HCT116 (cell line): ENCODE measurements at regions not wholly inside any gene's neighbourhood (a gene's known extent, or its start where the extent isn't known, plus 50 kb on each side); places are given as distances from the start of the nearest gene placed in this dataset.

Experiments used
- CBX3 ChIP-seq: IDR thresholded peaks from 2 replicates; pipeline ENCODE4 v1.6.1; 2012; ENCODE audit warnings: low read depth
- ELF1 ChIP-seq: IDR thresholded peaks from 2 replicates; pipeline ENCODE4 v1.6.1; 2012; ENCODE audit warnings: low read depth, borderline replicate concordance
- EZH2 ChIP-seq: fragments of 200-600 bp; sonication (generic); IDR thresholded peaks from 2 replicates; pipeline ENCODE4 v1.6.1; 2017; ENCODE audit warnings: antibody characterized with exemption, mixed run types
- EZH2phosphoT487 ChIP-seq: fragments of 200-600 bp; IDR thresholded peaks from 2 replicates; pipeline ENCODE4 v1.6.1; 2018; ENCODE audit warnings: antibody characterized with exemption, borderline replicate concordance
- JUND ChIP-seq: IDR thresholded peaks from 2 replicates; pipeline ENCODE4 v1.6.1; 2012
- POLR2A ChIP-seq: IDR thresholded peaks from 2 replicates; pipeline ENCODE4 v1.7.0; 2011; ENCODE audit warnings: borderline replicate concordance; ENCODE audit not compliant: insufficient read depth, insufficient read length; ENCODE audit errors: extremely low read depth
- POLR2AphosphoS5 ChIP-seq: IDR thresholded peaks from 2 replicates; pipeline ENCODE4 v1.6.1; 2011; ENCODE audit warnings: mild to moderate bottlenecking, low read depth, low read length, moderate library complexity
- RAD21 ChIP-seq: IDR thresholded peaks from 2 replicates; pipeline ENCODE4 v1.6.1; 2012; ENCODE audit warnings: low read depth, mild to moderate bottlenecking
- ZNF274 ChIP-seq: fragments of 200-500 bp; sonication (Bioruptor generic); IDR thresholded peaks from 2 replicates; pipeline ENCODE4 v1.6.1; 2014; ENCODE audit warnings: mild to moderate bottlenecking, low read depth, low read length, inconsistent platforms
- TF ChIP-seq, protein P1 (sequence below), 3 experiments: fragments of 200-600 bp in 1 of 3; sonication (generic) in 1 of 3; IDR thresholded peaks in 2 of 3; conservative IDR thresholded peaks in 1 of 3; 2 replicates each; pipeline ENCODE4 v1.5.1; 2012 to 2017; ENCODE audit warnings: low read depth in 2 of 3, low read length in 2 of 3, antibody characterized with exemption in 1 of 3, borderline replicate concordance in 1 of 3, control low read depth in 1 of 3, mild to moderate bottlenecking in 1 of 3, mixed read lengths in 1 of 3, mixed run types in 1 of 3, moderate library complexity in 1 of 3; ENCODE audit not compliant: insufficient read depth in 1 of 3
- TF ChIP-seq, protein P2 (sequence below): IDR thresholded peaks from 2 replicates; pipeline ENCODE4 v1.6.1; 2012; ENCODE audit warnings: low read depth
- TF ChIP-seq, protein P3 (sequence below): IDR thresholded peaks from 2 replicates; pipeline ENCODE4 v1.6.1; 2011; ENCODE audit warnings: mild to moderate bottlenecking, low read length, moderate library complexity; ENCODE audit not compliant: insufficient replicate concordance; ENCODE audit errors: extremely low read depth

DNA sequence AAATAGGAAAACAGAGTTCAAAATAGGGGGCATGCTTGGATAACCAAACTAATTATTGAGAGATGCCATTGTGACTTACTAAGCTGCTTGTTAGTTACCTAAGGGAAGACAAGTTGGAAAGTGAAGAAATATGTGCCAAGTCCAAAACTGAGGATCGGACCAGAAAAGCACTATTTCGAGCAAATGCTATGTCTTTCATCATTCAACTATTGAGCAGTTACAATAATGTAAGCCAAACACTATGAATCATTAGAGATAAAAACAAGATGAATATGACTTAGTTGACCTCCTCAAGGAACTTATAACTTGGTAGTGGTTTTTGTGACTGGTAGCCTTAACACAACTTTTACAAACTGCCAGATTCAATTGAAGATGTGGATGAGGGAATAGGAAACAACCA is 240.6 kb upstream of the MPDZ start:
- TF ChIP-seq RAD21 (no peak), POLR2AphosphoS5 (no peak), ELF1 (no peak), ZNF274 (no peak), EZH2phosphoT487 (no peak), CBX3 (no peak), POLR2A (no peak), EZH2 (no peak), JUND (no peak)
- TF ChIP-seq, protein P1, sequence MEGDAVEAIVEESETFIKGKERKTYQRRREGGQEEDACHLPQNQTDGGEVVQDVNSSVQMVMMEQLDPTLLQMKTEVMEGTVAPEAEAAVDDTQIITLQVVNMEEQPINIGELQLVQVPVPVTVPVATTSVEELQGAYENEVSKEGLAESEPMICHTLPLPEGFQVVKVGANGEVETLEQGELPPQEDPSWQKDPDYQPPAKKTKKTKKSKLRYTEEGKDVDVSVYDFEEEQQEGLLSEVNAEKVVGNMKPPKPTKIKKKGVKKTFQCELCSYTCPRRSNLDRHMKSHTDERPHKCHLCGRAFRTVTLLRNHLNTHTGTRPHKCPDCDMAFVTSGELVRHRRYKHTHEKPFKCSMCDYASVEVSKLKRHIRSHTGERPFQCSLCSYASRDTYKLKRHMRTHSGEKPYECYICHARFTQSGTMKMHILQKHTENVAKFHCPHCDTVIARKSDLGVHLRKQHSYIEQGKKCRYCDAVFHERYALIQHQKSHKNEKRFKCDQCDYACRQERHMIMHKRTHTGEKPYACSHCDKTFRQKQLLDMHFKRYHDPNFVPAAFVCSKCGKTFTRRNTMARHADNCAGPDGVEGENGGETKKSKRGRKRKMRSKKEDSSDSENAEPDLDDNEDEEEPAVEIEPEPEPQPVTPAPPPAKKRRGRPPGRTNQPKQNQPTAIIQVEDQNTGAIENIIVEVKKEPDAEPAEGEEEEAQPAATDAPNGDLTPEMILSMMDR (IDR thresholded peaks at IDR 0.05 in 2 of 3, conservative IDR thresholded peaks at IDR 0.05 in 1 of 3; ENCODE audit: borderline replicate concordance in 1 of 3, insufficient read depth in 1 of 3, low read depth in 2 of 3, low read length in 2 of 3) = no peak
- TF ChIP-seq, protein P2, sequence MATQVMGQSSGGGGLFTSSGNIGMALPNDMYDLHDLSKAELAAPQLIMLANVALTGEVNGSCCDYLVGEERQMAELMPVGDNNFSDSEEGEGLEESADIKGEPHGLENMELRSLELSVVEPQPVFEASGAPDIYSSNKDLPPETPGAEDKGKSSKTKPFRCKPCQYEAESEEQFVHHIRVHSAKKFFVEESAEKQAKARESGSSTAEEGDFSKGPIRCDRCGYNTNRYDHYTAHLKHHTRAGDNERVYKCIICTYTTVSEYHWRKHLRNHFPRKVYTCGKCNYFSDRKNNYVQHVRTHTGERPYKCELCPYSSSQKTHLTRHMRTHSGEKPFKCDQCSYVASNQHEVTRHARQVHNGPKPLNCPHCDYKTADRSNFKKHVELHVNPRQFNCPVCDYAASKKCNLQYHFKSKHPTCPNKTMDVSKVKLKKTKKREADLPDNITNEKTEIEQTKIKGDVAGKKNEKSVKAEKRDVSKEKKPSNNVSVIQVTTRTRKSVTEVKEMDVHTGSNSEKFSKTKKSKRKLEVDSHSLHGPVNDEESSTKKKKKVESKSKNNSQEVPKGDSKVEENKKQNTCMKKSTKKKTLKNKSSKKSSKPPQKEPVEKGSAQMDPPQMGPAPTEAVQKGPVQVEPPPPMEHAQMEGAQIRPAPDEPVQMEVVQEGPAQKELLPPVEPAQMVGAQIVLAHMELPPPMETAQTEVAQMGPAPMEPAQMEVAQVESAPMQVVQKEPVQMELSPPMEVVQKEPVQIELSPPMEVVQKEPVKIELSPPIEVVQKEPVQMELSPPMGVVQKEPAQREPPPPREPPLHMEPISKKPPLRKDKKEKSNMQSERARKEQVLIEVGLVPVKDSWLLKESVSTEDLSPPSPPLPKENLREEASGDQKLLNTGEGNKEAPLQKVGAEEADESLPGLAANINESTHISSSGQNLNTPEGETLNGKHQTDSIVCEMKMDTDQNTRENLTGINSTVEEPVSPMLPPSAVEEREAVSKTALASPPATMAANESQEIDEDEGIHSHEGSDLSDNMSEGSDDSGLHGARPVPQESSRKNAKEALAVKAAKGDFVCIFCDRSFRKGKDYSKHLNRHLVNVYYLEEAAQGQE = no peak
- TF ChIP-seq, protein P3, sequence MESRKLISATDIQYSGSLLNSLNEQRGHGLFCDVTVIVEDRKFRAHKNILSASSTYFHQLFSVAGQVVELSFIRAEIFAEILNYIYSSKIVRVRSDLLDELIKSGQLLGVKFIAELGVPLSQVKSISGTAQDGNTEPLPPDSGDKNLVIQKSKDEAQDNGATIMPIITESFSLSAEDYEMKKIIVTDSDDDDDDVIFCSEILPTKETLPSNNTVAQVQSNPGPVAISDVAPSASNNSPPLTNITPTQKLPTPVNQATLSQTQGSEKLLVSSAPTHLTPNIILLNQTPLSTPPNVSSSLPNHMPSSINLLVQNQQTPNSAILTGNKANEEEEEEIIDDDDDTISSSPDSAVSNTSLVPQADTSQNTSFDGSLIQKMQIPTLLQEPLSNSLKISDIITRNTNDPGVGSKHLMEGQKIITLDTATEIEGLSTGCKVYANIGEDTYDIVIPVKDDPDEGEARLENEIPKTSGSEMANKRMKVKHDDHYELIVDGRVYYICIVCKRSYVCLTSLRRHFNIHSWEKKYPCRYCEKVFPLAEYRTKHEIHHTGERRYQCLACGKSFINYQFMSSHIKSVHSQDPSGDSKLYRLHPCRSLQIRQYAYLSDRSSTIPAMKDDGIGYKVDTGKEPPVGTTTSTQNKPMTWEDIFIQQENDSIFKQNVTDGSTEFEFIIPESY = no peak
